HL-60 (cell line): ENCODE measurements at regions not wholly inside any gene's neighbourhood (a gene's known extent, or its start where the extent isn't known, plus 50 kb on each side); places are given as distances from the start of the nearest gene placed in this dataset.

ENCODE experiments used
- DNase-seq, 2 experiments: peaks; one replicate each; pipeline ENCODE4 v3.0.0-alpha.2; 2010 to 2020; ENCODE audit warnings: low read depth in 1 of 2, low spot score in 1 of 2
- H3K27ac ChIP-seq: fragments of 250-450 bp; sonication (Bioruptor Pico); replicated peaks from 2 replicates; pipeline ENCODE4 v1.5.1; 2020; ENCODE audit warnings: mild to moderate bottlenecking, moderate library complexity
- H3K27me3 ChIP-seq: fragments of 250-450 bp; sonication (Bioruptor Pico); 2 replicates; pipeline ENCODE4 v1.5.1; 2021; ENCODE audit warnings: mild to moderate bottlenecking, moderate library complexity; ENCODE audit not compliant: insufficient read depth, poor library complexity, severe bottlenecking
- H3K4me3 ChIP-seq: replicated peaks from 2 replicates; pipeline ENCODE4 v1.5.1; 2011; ENCODE audit warnings: mild to moderate bottlenecking, control low read depth, low read length; ENCODE audit not compliant: insufficient read depth
- GABPA ChIP-seq: IDR thresholded peaks from 2 replicates; pipeline ENCODE4 v1.6.1; 2012; ENCODE audit warnings: low read depth
- POLR2AphosphoS5 ChIP-seq: IDR thresholded peaks from 2 replicates; pipeline ENCODE4 v1.6.1; 2012; ENCODE audit warnings: low read depth
- REST ChIP-seq: IDR thresholded peaks from 2 replicates; pipeline ENCODE4 v1.6.1; 2012; ENCODE audit warnings: low read depth; ENCODE audit not compliant: insufficient replicate concordance
- SPI1 ChIP-seq: IDR thresholded peaks from 2 replicates; pipeline ENCODE4 v1.6.1; 2012; ENCODE audit warnings: low read depth, mild to moderate bottlenecking, borderline replicate concordance
- TF ChIP-seq, protein P1 (sequence below): IDR thresholded peaks from one replicate; pipeline ENCODE4 v1.5.1; 2011; ENCODE audit warnings: low read length, control low read depth, inconsistent platforms; ENCODE audit not compliant: insufficient read depth

GRCh38 chr12:77249892-77250291 lies 184.5 kb upstream of the E2F7 start:
- no peak overlapping the region for H3K27ac ChIP-seq
- TF ChIP-seq POLR2AphosphoS5 (no peak), GABPA (no peak), REST (no peak)
- TF ChIP-seq, protein P1, sequence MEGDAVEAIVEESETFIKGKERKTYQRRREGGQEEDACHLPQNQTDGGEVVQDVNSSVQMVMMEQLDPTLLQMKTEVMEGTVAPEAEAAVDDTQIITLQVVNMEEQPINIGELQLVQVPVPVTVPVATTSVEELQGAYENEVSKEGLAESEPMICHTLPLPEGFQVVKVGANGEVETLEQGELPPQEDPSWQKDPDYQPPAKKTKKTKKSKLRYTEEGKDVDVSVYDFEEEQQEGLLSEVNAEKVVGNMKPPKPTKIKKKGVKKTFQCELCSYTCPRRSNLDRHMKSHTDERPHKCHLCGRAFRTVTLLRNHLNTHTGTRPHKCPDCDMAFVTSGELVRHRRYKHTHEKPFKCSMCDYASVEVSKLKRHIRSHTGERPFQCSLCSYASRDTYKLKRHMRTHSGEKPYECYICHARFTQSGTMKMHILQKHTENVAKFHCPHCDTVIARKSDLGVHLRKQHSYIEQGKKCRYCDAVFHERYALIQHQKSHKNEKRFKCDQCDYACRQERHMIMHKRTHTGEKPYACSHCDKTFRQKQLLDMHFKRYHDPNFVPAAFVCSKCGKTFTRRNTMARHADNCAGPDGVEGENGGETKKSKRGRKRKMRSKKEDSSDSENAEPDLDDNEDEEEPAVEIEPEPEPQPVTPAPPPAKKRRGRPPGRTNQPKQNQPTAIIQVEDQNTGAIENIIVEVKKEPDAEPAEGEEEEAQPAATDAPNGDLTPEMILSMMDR: no peak
- DNase-seq: no peak
- H3K27me3 ChIP-seq: no peaks in the 10 kb centered on the region
- H3K4me3 ChIP-seq: no peak overlapping the region

GRCh38 chr12:77248036-77248435 lies 182.7 kb upstream of the E2F7 start:
- Histone ChIP-seq H3K27me3 (no peaks in the 10 kb centered on the region), H3K4me3 (no peak overlapping the region), H3K27ac (no peak overlapping the region)
- TF ChIP-seq POLR2AphosphoS5 (no peak), REST (no peak), GABPA (no peak), SPI1 (no peak)
- TF ChIP-seq, protein P1: no peak
- DNase-seq: no peak

DNA sequence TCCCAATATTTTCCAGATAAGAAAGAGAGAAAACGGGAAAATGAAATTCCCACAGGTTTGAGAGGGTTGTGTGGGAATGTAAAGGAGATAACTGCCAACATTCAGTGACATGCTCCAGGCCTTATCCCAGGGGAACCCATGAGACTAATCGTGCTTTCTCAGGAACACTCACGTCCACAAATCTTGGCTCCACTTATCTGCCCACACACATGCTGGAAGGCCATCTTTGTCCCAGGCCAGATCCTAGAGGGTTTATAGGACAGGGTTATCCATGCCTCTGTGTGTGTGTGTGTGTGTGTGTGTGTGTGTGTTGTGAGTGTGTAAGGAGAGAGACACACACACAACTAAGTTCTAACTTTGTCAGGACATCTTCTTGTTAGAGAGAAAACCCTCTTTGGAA lies 182.2 kb upstream of the E2F7 start:
- no peak overlapping the region for H3K4me3 ChIP-seq
- no peak for DNase-seq
- H3K27me3 ChIP-seq: no peaks in the 10 kb centered on the region
- TF ChIP-seq GABPA: no peak
- no peak for TF ChIP-seq SPI1
- TF ChIP-seq, protein P1: no peak
- TF ChIP-seq REST: no peak
- no peak for TF ChIP-seq POLR2AphosphoS5
- H3K27ac ChIP-seq: no peak overlapping the region
